HEK293 (cell line): ENCODE measurements at regions not wholly inside any gene's neighbourhood (a gene's known extent, or its start where the extent isn't known, plus 50 kb on each side); places are given as distances from the start of the nearest gene placed in this dataset.

Experiments used
- GLI4 ChIP-seq: fragments of 450-650 bp; formaldehyde crosslinking; IDR thresholded peaks from 2 replicates; pipeline ENCODE4 v1.5.1; 2016; ENCODE audit warnings: missing biosample characterization, missing genetic modification characterization
- IKZF3 ChIP-seq: fragments of 450-650 bp; IDR thresholded peaks from 2 replicates; pipeline ENCODE4 v1.5.0; 2018; ENCODE audit warnings: missing biosample characterization, mild to moderate bottlenecking, missing genetic modification characterization, moderate library complexity
- MYNN ChIP-seq: fragments of 450-650 bp; formaldehyde crosslinking; IDR thresholded peaks from 2 replicates; pipeline ENCODE4 v1.5.1; 2016; ENCODE audit warnings: missing biosample characterization, missing genetic modification characterization, borderline replicate concordance
- SP2 ChIP-seq: fragments of 450-650 bp; formaldehyde crosslinking; IDR thresholded peaks from 2 replicates; pipeline ENCODE4 v1.5.1; 2016; ENCODE audit warnings: missing biosample characterization, missing genetic modification characterization
- YY1 ChIP-seq: fragments of 450-650 bp; formaldehyde crosslinking; IDR thresholded peaks from 2 replicates; pipeline ENCODE4 v1.5.1; 2018; ENCODE audit warnings: missing biosample characterization, missing genetic modification characterization
- ZBTB7A ChIP-seq: fragments of 450-650 bp; formaldehyde crosslinking; IDR thresholded peaks from 2 replicates; pipeline ENCODE4 v1.5.1; 2016; ENCODE audit warnings: low read depth, missing biosample characterization, missing genetic modification characterization
- ZNF10 ChIP-seq: fragments of 450-650 bp; formaldehyde crosslinking; IDR thresholded peaks from 2 replicates; pipeline ENCODE4 v1.5.1; 2017; ENCODE audit warnings: missing biosample characterization, missing genetic modification characterization
- ZNF16 ChIP-seq: fragments of 450-650 bp; formaldehyde crosslinking; IDR thresholded peaks from 2 replicates; pipeline ENCODE4 v1.5.1; 2016; ENCODE audit warnings: low read depth, missing biosample characterization, missing genetic modification characterization
- ZNF175 ChIP-seq: fragments of 450-650 bp; formaldehyde crosslinking; IDR thresholded peaks from 2 replicates; pipeline ENCODE4 v1.5.1; 2016; ENCODE audit warnings: missing biosample characterization, missing genetic modification characterization
- ZNF707 ChIP-seq: fragments of 450-650 bp; formaldehyde crosslinking; IDR thresholded peaks from 2 replicates; pipeline ENCODE4 v1.5.1; 2016; ENCODE audit warnings: missing biosample characterization, missing genetic modification characterization
- ZSCAN30 ChIP-seq: fragments of 450-650 bp; IDR thresholded peaks from 2 replicates; pipeline ENCODE4 v1.5.1; 2018; ENCODE audit warnings: missing biosample characterization, mild to moderate bottlenecking, missing genetic modification characterization, moderate library complexity
- TF ChIP-seq, protein P1 (sequence below): fragments of 450-650 bp; formaldehyde crosslinking; IDR thresholded peaks from 2 replicates; pipeline ENCODE4 v1.5.1; 2016; ENCODE audit warnings: missing biosample characterization, missing genetic modification characterization
- TF ChIP-seq, protein P2 (sequence below): fragments of 450-650 bp; formaldehyde crosslinking; IDR thresholded peaks from 2 replicates; pipeline ENCODE4 v1.5.1; 2016; ENCODE audit warnings: missing biosample characterization, missing genetic modification characterization
- TF ChIP-seq, protein P3 (sequence below): fragments of 450-650 bp; formaldehyde crosslinking; IDR thresholded peaks from 2 replicates; pipeline ENCODE4 v1.5.1; 2016; ENCODE audit warnings: missing biosample characterization, missing genetic modification characterization

DNA sequence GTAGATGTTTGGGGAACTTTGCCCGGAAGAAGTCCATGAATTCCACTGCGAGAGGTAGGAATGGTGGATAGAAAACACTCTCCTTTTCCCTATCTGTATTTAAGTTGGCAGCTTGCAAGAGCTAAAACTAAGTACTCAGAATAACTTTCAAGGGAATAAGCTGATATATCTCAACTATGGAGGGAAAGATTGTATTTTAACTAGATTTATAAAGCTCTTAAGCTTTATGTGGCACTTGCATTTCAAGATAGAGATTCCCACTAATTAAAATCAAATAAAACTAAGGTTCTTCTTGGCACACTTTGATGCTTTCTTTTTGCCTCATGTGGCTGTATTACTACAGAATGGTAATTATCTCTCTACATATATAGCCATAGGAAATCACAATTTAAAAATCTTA, 149.7 kb upstream of the STARD13 start:
- no peak for TF ChIP-seq GLI4
- no peak for TF ChIP-seq SP2
- TF ChIP-seq, protein P1, sequence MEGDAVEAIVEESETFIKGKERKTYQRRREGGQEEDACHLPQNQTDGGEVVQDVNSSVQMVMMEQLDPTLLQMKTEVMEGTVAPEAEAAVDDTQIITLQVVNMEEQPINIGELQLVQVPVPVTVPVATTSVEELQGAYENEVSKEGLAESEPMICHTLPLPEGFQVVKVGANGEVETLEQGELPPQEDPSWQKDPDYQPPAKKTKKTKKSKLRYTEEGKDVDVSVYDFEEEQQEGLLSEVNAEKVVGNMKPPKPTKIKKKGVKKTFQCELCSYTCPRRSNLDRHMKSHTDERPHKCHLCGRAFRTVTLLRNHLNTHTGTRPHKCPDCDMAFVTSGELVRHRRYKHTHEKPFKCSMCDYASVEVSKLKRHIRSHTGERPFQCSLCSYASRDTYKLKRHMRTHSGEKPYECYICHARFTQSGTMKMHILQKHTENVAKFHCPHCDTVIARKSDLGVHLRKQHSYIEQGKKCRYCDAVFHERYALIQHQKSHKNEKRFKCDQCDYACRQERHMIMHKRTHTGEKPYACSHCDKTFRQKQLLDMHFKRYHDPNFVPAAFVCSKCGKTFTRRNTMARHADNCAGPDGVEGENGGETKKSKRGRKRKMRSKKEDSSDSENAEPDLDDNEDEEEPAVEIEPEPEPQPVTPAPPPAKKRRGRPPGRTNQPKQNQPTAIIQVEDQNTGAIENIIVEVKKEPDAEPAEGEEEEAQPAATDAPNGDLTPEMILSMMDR (tag by site-specific recombination), result no peak
- no peak for TF ChIP-seq ZSCAN30
- no peak for TF ChIP-seq ZNF707 (tag by site-specific recombination)
- TF ChIP-seq YY1, result no peak
- TF ChIP-seq, protein P2, sequence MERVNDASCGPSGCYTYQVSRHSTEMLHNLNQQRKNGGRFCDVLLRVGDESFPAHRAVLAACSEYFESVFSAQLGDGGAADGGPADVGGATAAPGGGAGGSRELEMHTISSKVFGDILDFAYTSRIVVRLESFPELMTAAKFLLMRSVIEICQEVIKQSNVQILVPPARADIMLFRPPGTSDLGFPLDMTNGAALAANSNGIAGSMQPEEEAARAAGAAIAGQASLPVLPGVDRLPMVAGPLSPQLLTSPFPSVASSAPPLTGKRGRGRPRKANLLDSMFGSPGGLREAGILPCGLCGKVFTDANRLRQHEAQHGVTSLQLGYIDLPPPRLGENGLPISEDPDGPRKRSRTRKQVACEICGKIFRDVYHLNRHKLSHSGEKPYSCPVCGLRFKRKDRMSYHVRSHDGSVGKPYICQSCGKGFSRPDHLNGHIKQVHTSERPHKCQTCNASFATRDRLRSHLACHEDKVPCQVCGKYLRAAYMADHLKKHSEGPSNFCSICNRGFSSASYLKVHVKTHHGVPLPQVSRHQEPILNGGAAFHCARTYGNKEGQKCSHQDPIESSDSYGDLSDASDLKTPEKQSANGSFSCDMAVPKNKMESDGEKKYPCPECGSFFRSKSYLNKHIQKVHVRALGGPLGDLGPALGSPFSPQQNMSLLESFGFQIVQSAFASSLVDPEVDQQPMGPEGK (tag by site-specific recombination), result no peak
- TF ChIP-seq, protein P3, sequence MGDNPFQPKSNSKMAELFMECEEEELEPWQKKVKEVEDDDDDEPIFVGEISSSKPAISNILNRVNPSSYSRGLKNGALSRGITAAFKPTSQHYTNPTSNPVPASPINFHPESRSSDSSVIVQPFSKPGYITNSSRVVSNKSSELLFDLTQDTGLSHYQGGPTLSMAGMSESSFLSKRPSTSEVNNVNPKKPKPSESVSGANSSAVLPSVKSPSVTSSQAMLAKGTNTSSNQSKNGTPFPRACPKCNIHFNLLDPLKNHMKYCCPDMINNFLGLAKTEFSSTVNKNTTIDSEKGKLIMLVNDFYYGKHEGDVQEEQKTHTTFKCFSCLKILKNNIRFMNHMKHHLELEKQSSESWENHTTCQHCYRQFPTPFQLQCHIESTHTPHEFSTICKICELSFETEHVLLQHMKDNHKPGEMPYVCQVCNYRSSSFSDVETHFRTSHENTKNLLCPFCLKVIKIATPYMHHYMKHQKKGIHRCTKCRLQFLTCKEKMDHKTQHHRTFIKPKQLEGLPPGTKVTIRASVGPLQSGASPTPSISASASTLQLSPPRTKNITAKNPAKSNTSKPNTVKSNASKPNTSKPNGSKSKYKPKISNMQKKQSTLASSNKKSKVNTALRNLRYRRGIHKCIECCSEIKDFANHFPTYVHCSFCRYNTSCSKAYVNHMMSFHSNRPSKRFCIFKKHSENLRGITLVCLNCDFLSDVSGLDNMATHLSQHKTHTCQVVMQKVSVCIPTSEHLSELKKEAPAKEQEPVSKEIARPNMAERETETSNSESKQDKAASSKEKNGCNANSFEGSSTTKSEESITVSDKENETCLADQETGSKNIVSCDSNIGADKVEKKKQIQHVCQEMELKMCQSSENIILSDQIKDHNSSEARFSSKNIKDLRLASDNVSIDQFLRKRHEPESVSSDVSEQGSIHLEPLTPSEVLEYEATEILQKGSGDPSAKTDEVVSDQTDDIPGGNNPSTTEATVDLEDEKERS (tag by site-specific recombination), result no peak
- TF ChIP-seq IKZF3 (tag by site-specific recombination), result no peak
- TF ChIP-seq ZNF10, result no peak
- TF ChIP-seq MYNN (tag by site-specific recombination), result no peak
- no peak for TF ChIP-seq ZNF175 (tag by site-specific recombination)
- TF ChIP-seq ZNF16, result no peak
- TF ChIP-seq ZBTB7A (tag by site-specific recombination), result no peak
